ENCODE measurements at regions not wholly inside any gene's neighbourhood (a gene's known extent, or its start where the extent isn't known, plus 50 kb on each side); places are given as distances from the start of the nearest gene placed in this dataset.
"Not testable (repeated sequence)": the region's sequence is repeated elsewhere in the genome, so short reads cannot be mapped to it uniquely, and the experiment has no call there.

GRCh38 chr20:40634891-40635290 is 54.1 kb downstream of the MAFB start:
- DNase-seq (ENCODE audit: low spot score) = no peak

- DNase-seq (ENCODE audit: low spot score) = no peak
Measured at GRCh38 chr20:40633123-40633850, 55.7 kb downstream of the MAFB start.

GRCh38 chr20:40632346-40632976 is 56.6 kb downstream of the MAFB start:
- no peak for DNase-seq (ENCODE audit: low spot score)

- peak; percentile 14 for DNase-seq (ENCODE audit: low spot score)
Measured at GRCh38 chr20:40631119-40631631, 57.9 kb downstream of the MAFB start.

- DNase-seq (ENCODE audit: low spot score) = no peak
Measured at GRCh38 chr20:40630713-40631112, 58.3 kb downstream of the MAFB start.

GRCh38 chr20:40630099-40630498 is 58.9 kb downstream of the MAFB start:
- DNase-seq (ENCODE audit: low spot score) = no peak

- DNase-seq (ENCODE audit: low spot score) = no peak
Measured at GRCh38 chr20:40628877-40629276, 60.2 kb downstream of the MAFB start.

- not testable (repeated sequence) for DNase-seq (ENCODE audit: low spot score)
Measured at GRCh38 chr20:40619053-40619452, 70.0 kb downstream of the MAFB start.

GRCh38 chr20:40617594-40617993 is 71.4 kb downstream of the MAFB start:
- DNase-seq (ENCODE audit: low spot score) = no peak

GRCh38 chr20:40612837-40613236 is 76.2 kb downstream of the MAFB start:
- no peak for DNase-seq (ENCODE audit: low spot score)

- no peak for DNase-seq (ENCODE audit: low spot score)
Measured at GRCh38 chr20:40612247-40612646, 76.8 kb downstream of the MAFB start.

- DNase-seq (ENCODE audit: low spot score) = no peak
Measured at GRCh38 chr20:40610730-40611129, 78.3 kb downstream of the MAFB start.

- no peak for DNase-seq (ENCODE audit: low spot score)
Measured at GRCh38 chr20:40607927-40608326, 81.1 kb downstream of the MAFB start.

GRCh38 chr20:40606660-40607059 is 82.4 kb downstream of the MAFB start:
- peak; percentile 42 for DNase-seq (ENCODE audit: low spot score)

- no peak for DNase-seq (ENCODE audit: low spot score)
Measured at GRCh38 chr20:40606237-40606636, 82.8 kb downstream of the MAFB start.

GRCh38 chr20:40604416-40604815 is 84.6 kb downstream of the MAFB start:
- DNase-seq (ENCODE audit: low spot score) = no peak

- no peak for DNase-seq (ENCODE audit: low spot score)
Measured at GRCh38 chr20:40603057-40603651, 85.9 kb downstream of the MAFB start.

GRCh38 chr20:40602381-40602780 is 86.7 kb downstream of the MAFB start:
- no peak for DNase-seq (ENCODE audit: low spot score)

GRCh38 chr20:40600441-40601219 is 88.4 kb downstream of the MAFB start:
- DNase-seq (ENCODE audit: low spot score) = peak; percentile 45

- DNase-seq (ENCODE audit: low spot score) = no peak
Measured at GRCh38 chr20:40599987-40600386, 89.0 kb downstream of the MAFB start.

GRCh38 chr20:40592941-40593340 is 96.1 kb downstream of the MAFB start:
- DNase-seq (ENCODE audit: low spot score) = no peak

GRCh38 chr20:40591536-40591935 is 97.5 kb downstream of the MAFB start:
- no peak for DNase-seq (ENCODE audit: low spot score)
